ENCODE measurements at regions not wholly inside any gene's neighbourhood (a gene's known extent, or its start where the extent isn't known, plus 50 kb on each side); places are given as distances from the start of the nearest gene placed in this dataset.
"Not testable (repeated sequence)": the region's sequence is repeated elsewhere in the genome, so short reads cannot be mapped to it uniquely, and the experiment has no call there.

- no peak overlapping the region for H3K9ac ChIP-seq (ENCODE audit: low read length in 3 of 3)
- H3K27ac ChIP-seq (ENCODE audit: low read depth in 2 of 2, low read length in 2 of 2) = no peak overlapping the region
- no peaks in the 10 kb centered on the region for H3K36me3 ChIP-seq (ENCODE audit: control insufficient read depth in 2 of 3, insufficient read depth in 3 of 3, low read length in 3 of 3)
- no peak overlapping the region for H3K4me3 ChIP-seq (ENCODE audit: low read length in 3 of 3)
- TF ChIP-seq CTCF (IDR thresholded peaks at IDR 0.05; ENCODE audit: borderline replicate concordance, extremely low read depth, insufficient read depth) = no peak
- no peak for DNase-seq
- intact Hi-C loops (cut with DNase I) = no loop called here
- FAIRE-seq = no peak
- no peaks in the 10 kb centered on the region for H3K4me1 ChIP-seq (ENCODE audit: control insufficient read depth in 2 of 3, insufficient read depth in 2 of 3, low read depth in 1 of 3, low read length in 3 of 3)
- H3K27me3 ChIP-seq (ENCODE audit: control insufficient read depth, insufficient read depth, low read length) = no peaks in the 10 kb centered on the region
- peaks cover 0 to 37% (median 18%) of the 10 kb centered on the region in 3 donors for H3K9me3 ChIP-seq (ENCODE audit: control insufficient read depth in 2 of 3, insufficient read depth in 1 of 3, low read length in 3 of 3)
These were observed 1141.8 kb downstream of the RPIA start for GRCh38 chr2:89833116-89833779.

- Histone ChIP-seq H3K4me1 (ENCODE audit: control insufficient read depth in 2 of 3, insufficient read depth in 2 of 3, low read depth in 1 of 3, low read length in 3 of 3) (no peaks in the 10 kb centered on the region), H3K9me3 (ENCODE audit: control insufficient read depth in 2 of 3, insufficient read depth in 1 of 3, low read length in 3 of 3) (peaks cover 0 to 37% (median 23%) of the 10 kb centered on the region in 3 donors), H3K27me3 (ENCODE audit: control insufficient read depth, insufficient read depth, low read length) (no peaks in the 10 kb centered on the region), H3K36me3 (ENCODE audit: control insufficient read depth in 2 of 3, insufficient read depth in 3 of 3, low read length in 3 of 3) (no peaks in the 10 kb centered on the region), H3K4me3 (ENCODE audit: low read length in 3 of 3) (no peak overlapping the region), H3K9ac (ENCODE audit: low read length in 3 of 3) (no peak overlapping the region), H3K27ac (ENCODE audit: low read depth in 2 of 2, low read length in 2 of 2) (no peak overlapping the region)
- TF ChIP-seq CTCF (IDR thresholded peaks at IDR 0.05; ENCODE audit: borderline replicate concordance, extremely low read depth, insufficient read depth) = no peak
- DNase-seq (peak in 1 of 5 donors; percentile 8), FAIRE-seq (no peak)
- intact Hi-C loops (cut with DNase I) = no loop called here
These were observed 1142.3 kb downstream of the RPIA start for GRCh38 chr2:89833780-89834117.

- H3K27ac ChIP-seq (ENCODE audit: low read depth in 2 of 2, low read length in 2 of 2) = no peak overlapping the region
- H3K4me1 ChIP-seq (ENCODE audit: control insufficient read depth in 2 of 3, insufficient read depth in 2 of 3, low read depth in 1 of 3, low read length in 3 of 3) = no peaks in the 10 kb centered on the region
- no peak for TF ChIP-seq CTCF (IDR thresholded peaks at IDR 0.05; ENCODE audit: borderline replicate concordance, extremely low read depth, insufficient read depth)
- no peak overlapping the region for H3K9ac ChIP-seq (ENCODE audit: low read length in 3 of 3)
- intact Hi-C loops (cut with DNase I) = no loop called here
- peaks cover 0 to 35% (median 25%) of the 10 kb centered on the region in 3 donors for H3K9me3 ChIP-seq (ENCODE audit: control insufficient read depth in 2 of 3, insufficient read depth in 1 of 3, low read length in 3 of 3)
- H3K27me3 ChIP-seq (ENCODE audit: control insufficient read depth, insufficient read depth, low read length) = no peaks in the 10 kb centered on the region
- no peak for FAIRE-seq
- no peaks in the 10 kb centered on the region for H3K36me3 ChIP-seq (ENCODE audit: control insufficient read depth in 2 of 3, insufficient read depth in 3 of 3, low read length in 3 of 3)
- H3K4me3 ChIP-seq (ENCODE audit: low read length in 3 of 3) = no peak overlapping the region
- DNase-seq = no peak
These were observed 1142.8 kb downstream of the RPIA start for GRCh38 chr2:89834306-89834705.

GRCh38 chr2:89836326-89836725 is 1144.9 kb downstream of the RPIA start:
- not testable (repeated sequence) for H3K27me3 ChIP-seq (ENCODE audit: control insufficient read depth, insufficient read depth, low read length); FAIRE-seq
- peaks cover 0 to 39% (median 24%) of the 10 kb centered on the region in 3 donors for H3K9me3 ChIP-seq (ENCODE audit: control insufficient read depth in 2 of 3, insufficient read depth in 1 of 3, low read length in 3 of 3)

More at GRCh38 chr2:89836326-89836725, 1144.9 kb downstream of the RPIA start:
- H3K4me1 ChIP-seq (ENCODE audit: control insufficient read depth in 2 of 3, insufficient read depth in 2 of 3, low read depth in 1 of 3, low read length in 3 of 3); H3K36me3 ChIP-seq (ENCODE audit: control insufficient read depth in 2 of 3, insufficient read depth in 3 of 3, low read length in 3 of 3); intact Hi-C loops (cut with DNase I); H3K9ac ChIP-seq (ENCODE audit: low read length in 3 of 3); H3K4me3 ChIP-seq (ENCODE audit: low read length in 3 of 3); H3K27ac ChIP-seq (ENCODE audit: low read depth in 2 of 2, low read length in 2 of 2): not testable (repeated sequence)
- DNase-seq = peak in 1 of 5 donors; percentile 43

All from kidney (tissue), 13 donors.